Pancreas (tissue), 10 donors: ENCODE measurements at regions not wholly inside any gene's neighbourhood (a gene's known extent, or its start where the extent isn't known, plus 50 kb on each side); places are given as distances from the start of the nearest gene placed in this dataset.

Experiments used
- ATAC-seq, 4 donors: fragments of 200-7000 bp; cut with Tn5 transposase; one replicate each; pipeline versions ENCODE4 v1.8.0 to v1.9.1; 2020; ENCODE audit warnings: mild to moderate bottlenecking in 4 of 4, moderate library complexity in 4 of 4
- DNase-seq, 6 donors: peaks; one replicate each; pipeline ENCODE4 v3.0.0-alpha.2; 2020
- FAIRE-seq: peaks from 2 replicates; lab custom pipeline; 2012; peaks lifted over from hg19 to GRCh38; lab: Jason Lieb, UNC
- H3K27ac ChIP-seq, 4 donors: fragments of 200-600 bp; sonication (generic); 1 replicate in 3 of 4; 2 replicates in 1 of 4; pipeline versions ENCODE4 v1.5.0 to v1.8.0; 2020
- H3K27me3 ChIP-seq, 4 donors: fragments of 200-600 bp; one replicate each; pipeline ENCODE4 v1.8.0; 2021
- H3K36me3 ChIP-seq, 3 donors: fragments of 200-600 bp; sonication (generic) in 1 of 3; one replicate each; pipeline versions ENCODE4 v1.5.0 to v1.8.0; 2020 to 2021
- H3K4me1 ChIP-seq, 3 donors: fragments of 200-600 bp; one replicate each; pipeline ENCODE4 v1.8.0; 2021
- H3K4me3 ChIP-seq, 4 donors: fragments of 200-600 bp; sonication (generic) in 2 of 4; one replicate each; pipeline versions ENCODE4 v1.5.0 to v1.8.0; 2020 to 2021
- H3K9me3 ChIP-seq, 4 donors: fragments of 200-600 bp; one replicate each; pipeline ENCODE4 v1.8.0; 2021
- WGBS, 2 donors: extraction: QIAGEN DNeasy Blood & Tissue Kit; methylation state at CpG; one replicate each; pipeline ENCODE4 v1.1.7; 2013; 5-methylcytosine and 5-hydroxymethylcytosine counted together
- intact Hi-C, 3 donors: fragments of 100-400 bp; cut with DNase I; formaldehyde crosslinking; loops; one replicate each; pipeline versions ENCODE4 v1.11.1 to v1.14.2; 2022
- TF ChIP-seq, protein P1 (sequence below), 4 donors: fragments of 200-600 bp; sonication (generic) in 3 of 4; IDR thresholded peaks; one replicate each; pipeline versions ENCODE4 v1.5.0 to v1.8.0; 2021; ENCODE audit warnings: antibody characterized with exemption in 4 of 4
- donor health status: healthy with polysubstance abuse.
- donor health status: DM: no; HTN: no; CAD: no; lungs with moderate emphysema.
- donor health status: DM: no; HTN: no; CAD: no.
- donor health status: control.
- donor health status: control.
- donor health status: Bipolar disorder and iron deficiency.
- donor health status: DM: yes; HTN: yes; CAD: no.
- donor health status: DM: no; HTN: no; CAD: no.
- donor health status: DM: no; HTN: no; CAD: no.
- donor health status: DM: yes; HTN: yes; CAD: no.

DNA sequence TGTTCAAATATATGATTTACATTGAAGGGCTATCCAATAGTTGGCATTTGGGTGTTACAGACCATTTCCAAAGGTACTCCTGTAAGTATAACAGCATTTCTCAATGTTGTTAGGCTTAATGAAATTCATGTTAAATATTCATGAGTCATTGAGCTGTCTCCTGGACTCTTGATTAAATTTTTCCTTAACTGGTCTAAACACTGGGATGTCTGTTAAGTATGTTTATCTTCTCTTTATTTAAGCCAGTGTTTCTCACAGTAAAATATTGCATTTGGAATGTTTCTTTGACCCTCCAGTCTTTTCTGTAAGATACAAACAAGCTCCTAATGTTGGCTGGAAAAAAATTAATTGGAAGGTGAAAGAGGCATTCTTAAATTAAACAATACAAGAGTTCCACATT is 402.5 kb upstream of the HTR2A start:
- ATAC-seq: no peak
- H3K9me3 ChIP-seq: no peaks in the 10 kb centered on the region
- H3K27me3 ChIP-seq: no peaks in the 10 kb centered on the region
- no peak for FAIRE-seq
- intact Hi-C loops: no loop called here
- no peak overlapping the region for H3K4me3 ChIP-seq
- TF ChIP-seq, protein P1, sequence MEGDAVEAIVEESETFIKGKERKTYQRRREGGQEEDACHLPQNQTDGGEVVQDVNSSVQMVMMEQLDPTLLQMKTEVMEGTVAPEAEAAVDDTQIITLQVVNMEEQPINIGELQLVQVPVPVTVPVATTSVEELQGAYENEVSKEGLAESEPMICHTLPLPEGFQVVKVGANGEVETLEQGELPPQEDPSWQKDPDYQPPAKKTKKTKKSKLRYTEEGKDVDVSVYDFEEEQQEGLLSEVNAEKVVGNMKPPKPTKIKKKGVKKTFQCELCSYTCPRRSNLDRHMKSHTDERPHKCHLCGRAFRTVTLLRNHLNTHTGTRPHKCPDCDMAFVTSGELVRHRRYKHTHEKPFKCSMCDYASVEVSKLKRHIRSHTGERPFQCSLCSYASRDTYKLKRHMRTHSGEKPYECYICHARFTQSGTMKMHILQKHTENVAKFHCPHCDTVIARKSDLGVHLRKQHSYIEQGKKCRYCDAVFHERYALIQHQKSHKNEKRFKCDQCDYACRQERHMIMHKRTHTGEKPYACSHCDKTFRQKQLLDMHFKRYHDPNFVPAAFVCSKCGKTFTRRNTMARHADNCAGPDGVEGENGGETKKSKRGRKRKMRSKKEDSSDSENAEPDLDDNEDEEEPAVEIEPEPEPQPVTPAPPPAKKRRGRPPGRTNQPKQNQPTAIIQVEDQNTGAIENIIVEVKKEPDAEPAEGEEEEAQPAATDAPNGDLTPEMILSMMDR (IDR thresholded peaks at IDR 0.05): no peak
- H3K27ac ChIP-seq: no peak overlapping the region
- DNase-seq: no peak
- no peaks in the 10 kb centered on the region for H3K4me1 ChIP-seq
- H3K36me3 ChIP-seq: no peaks in the 10 kb centered on the region

DNA sequence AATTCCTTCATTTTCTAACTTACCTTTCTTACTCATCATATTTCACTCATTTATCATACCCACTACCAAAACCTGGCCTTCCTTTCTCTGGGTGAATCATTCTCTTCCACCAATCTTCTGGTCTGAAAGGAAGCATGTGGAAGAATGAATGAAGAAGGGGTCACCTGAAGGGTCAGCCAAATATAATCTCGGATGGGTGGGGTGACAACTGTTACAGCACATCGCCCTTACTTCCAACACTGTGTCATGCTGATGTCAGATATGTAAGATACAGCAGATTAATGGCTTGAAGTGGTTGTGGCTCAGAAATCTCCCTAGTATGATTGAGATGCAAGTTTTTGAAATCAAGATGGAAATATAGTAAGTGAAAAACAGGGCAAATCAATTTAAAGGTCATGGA is 401.7 kb upstream of the HTR2A start:
- Histone ChIP-seq H3K27me3 (no peaks in the 10 kb centered on the region), H3K4me3 (no peak overlapping the region), H3K36me3 (no peaks in the 10 kb centered on the region), H3K9me3 (no peaks in the 10 kb centered on the region), H3K27ac (no peak overlapping the region), H3K4me1 (no peaks in the 10 kb centered on the region)
- 54 to 63% methylated on average over 2 of the region's 2 CpGs for WGBS, 2 donors
- FAIRE-seq: no peak
- intact Hi-C loops: no loop called here
- TF ChIP-seq, protein P1 (IDR thresholded peaks at IDR 0.05): no peak
- no peak for ATAC-seq
- no peak for DNase-seq

DNA sequence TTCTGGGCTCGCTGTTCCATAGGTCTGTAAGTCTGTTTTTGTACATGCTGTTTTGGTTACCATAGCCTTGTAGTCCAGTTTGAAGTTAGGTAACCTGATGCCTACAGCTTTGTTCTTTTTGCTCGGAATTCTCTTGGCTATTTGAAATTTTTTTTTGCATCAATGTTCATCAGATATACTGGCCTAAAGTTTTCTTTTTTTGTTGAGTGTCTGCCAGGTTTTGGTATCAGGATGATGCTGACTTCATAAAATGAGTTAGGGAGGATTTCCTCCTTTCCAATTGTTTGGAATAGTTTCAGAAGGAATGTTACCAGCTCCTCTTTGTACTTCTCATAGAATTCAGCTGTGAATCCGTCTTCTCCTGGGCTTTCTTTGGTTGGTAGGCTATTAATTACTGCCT is 397.8 kb upstream of the HTR2A start:
- DNase-seq: no peak
- WGBS, 2 donors: 46 to 54% methylated on average over 3 of the region's 3 CpGs
- H3K4me1 ChIP-seq: no peaks in the 10 kb centered on the region
- no peaks in the 10 kb centered on the region for H3K9me3 ChIP-seq
- no peak for FAIRE-seq
- no peak overlapping the region for H3K4me3 ChIP-seq
- H3K27me3 ChIP-seq: no peaks in the 10 kb centered on the region
- no peak for ATAC-seq
- TF ChIP-seq, protein P1 (IDR thresholded peaks at IDR 0.05): no peak
- H3K36me3 ChIP-seq: no peaks in the 10 kb centered on the region
- H3K27ac ChIP-seq: no peak overlapping the region
- intact Hi-C loops: no loop called here

DNA sequence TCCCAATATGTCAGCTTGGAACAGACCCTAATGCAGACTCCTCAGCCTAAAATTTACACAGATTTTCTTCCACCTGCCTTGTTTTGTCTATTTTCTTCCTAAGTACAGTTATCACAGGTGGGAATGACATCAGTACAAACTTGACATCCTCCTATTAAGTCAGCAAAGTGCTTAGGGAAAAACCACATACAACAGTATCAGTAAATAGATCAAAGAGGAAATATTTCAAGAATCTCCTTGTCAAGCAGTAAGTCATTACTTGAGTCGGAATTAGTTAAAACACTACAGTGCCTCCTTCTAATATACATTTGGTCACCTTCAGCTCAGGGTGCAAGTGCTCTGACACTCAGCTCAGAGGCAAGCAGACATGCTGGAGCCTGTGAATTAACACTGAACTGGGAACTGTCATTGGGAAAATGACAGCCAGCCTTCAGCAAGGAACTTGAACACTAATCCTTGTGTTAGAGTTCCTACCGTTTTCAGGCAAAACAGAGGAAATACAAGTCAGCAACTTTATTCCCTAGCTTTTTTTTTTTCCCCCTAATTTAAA is 394.3 kb upstream of the HTR2A start:
- Histone ChIP-seq H3K27me3 (no peaks in the 10 kb centered on the region), H3K9me3 (no peaks in the 10 kb centered on the region), H3K4me3 (no peak overlapping the region), H3K36me3 (no peaks in the 10 kb centered on the region), H3K27ac (no peak overlapping the region), H3K4me1 (no peaks in the 10 kb centered on the region)
- DNase-seq (no peak), ATAC-seq (no peak), FAIRE-seq (no peak)
- intact Hi-C loops: no loop called here
- WGBS, 2 donors: 13 to 25% methylated on average over 2 of the region's 2 CpGs
- TF ChIP-seq, protein P1 (IDR thresholded peaks at IDR 0.05): no peak

DNA sequence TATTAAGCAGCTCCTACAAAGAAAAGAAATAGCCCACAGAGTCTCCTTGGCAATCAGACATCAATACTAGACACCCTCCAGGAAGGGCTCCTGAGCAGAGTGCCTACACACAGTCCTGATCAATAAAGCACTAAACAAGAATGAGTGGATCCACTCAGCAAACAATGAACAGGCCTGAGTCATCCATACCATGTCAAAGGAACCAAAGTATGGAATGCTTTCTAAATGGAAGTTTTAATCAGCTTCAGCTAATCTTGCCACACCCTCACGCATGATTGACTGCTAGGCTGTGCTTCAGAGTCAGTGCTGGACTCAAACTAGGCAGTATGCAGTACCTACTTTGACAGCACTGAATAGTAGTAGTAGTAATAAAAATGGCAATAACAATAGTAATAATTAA is 392.7 kb upstream of the HTR2A start:
- WGBS, 2 donors: 70 to 80% methylated on average over 1 of the region's 1 CpG
- Histone ChIP-seq H3K4me1 (no peaks in the 10 kb centered on the region), H3K27me3 (no peaks in the 10 kb centered on the region), H3K36me3 (no peaks in the 10 kb centered on the region), H3K27ac (no peak overlapping the region), H3K9me3 (no peaks in the 10 kb centered on the region), H3K4me3 (no peak overlapping the region)
- intact Hi-C loops: no loop called here
- TF ChIP-seq, protein P1 (IDR thresholded peaks at IDR 0.05): no peak
- FAIRE-seq (no peak), ATAC-seq (no peak), DNase-seq (no peak)
